ENCODE measurements at regions not wholly inside any gene's neighbourhood (a gene's known extent, or its start where the extent isn't known, plus 50 kb on each side); places are given as distances from the start of the nearest gene placed in this dataset.

DNA sequence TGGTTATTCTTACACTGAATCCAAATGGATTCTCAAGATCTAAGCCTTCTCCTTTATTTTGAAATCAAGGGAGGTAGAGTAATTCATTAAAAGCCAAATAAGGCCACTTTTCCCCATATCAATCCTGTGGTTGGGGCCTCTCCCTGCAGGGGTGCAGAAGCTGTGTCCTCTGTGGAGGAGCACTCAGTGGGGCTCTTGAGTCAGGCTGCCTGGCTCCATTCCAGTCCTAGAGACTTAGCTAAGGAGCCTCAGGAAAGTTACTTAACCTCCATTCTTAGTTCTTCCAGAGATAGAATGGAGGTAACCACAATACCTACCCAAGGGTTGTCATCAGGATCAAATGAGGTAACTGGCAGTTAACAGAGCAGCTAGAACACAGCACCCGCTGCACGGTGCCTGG is 564.3 kb downstream of the CMPK2 start:
- no peak for DNase-seq

DNA sequence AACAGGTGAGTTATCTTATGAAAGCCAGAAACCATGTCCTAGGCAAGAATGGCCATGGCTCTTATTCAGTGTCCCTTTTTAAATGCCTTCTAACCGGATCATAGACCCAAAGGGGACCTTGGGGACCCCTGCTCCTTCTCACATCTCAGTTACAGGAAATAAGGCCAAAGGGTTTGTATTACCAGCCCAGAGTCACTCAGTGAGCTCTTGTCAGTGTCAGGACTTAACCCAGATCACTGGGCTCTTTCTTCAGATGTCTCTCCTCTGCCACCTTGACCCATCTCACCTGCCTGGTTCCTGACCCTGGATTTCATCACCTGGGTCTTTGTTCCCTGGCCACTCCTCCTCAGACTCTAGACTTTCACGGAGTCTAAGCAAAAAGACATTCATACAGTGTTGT is 556.7 kb downstream of the CMPK2 start:
- no peak for DNase-seq

DNA sequence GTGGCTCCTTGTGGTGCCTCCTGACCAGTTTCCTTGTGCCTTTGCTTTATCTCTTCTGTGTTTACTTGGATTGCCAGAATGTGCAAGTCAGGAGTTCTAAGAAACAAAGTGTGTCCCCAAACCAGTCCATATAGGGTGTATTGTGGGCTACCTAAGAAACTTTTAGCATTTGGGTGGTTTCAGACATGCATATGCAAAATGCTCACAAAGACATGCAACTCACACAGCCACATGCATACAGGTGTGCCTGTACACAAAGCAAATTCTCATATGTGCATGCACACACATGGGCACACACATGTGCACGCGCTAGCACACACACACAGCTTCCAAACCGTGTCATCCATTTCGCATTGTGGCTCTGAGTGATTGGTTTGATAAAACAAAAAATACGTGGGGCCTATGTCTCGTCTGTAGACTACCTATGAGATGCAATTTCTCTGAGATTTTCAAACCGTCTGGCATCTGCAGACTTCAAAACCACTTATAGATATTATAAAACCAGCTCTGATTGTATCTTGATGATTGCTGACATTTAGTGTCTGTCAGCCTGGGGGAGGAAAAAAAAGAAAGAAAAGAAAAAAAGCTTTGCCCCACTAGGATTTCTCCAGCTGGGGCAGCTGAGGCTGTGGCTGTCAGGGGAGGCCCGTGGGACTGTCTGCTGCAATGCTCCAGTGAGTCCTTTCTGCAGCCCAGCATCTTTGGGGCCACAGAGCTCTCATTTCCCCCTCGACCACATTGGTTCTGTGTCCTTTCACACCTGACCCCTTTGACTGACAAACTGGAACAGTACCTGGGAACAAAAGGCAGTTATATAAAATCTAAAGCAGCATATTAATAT is 556.1 kb downstream of the CMPK2 start:
- no peak for DNase-seq

GRCh38 chr2:6310256-6311215 is 555.2 kb downstream of the CMPK2 start:
- no peak for DNase-seq

DNA sequence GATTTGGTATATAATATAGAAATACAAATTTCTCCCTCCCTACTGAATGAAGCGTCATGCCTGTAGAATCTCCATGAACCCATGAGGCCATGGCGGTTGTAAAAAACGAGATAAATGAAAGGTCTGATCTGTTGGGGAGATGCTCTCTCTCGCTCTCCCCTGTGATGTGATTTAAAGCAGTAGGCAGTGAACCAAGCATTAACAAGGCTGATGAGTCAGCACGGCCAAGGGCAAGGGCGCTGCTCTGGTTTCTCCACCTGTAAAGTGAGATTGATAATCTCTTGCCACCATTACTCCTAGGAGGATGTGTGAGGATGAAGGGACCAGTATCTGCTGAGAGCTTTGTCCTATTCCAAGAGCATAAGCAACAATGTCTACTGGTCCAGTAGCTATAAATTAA is 553.3 kb downstream of the CMPK2 start:
- no peak for DNase-seq

GRCh38 chr2:6314218-6314960 is 551.3 kb downstream of the CMPK2 start:
- DNase-seq = no peak

- no peak for DNase-seq
Observed at GRCh38 chr2:6325616-6326015, 540.1 kb downstream of the CMPK2 start.

DNA sequence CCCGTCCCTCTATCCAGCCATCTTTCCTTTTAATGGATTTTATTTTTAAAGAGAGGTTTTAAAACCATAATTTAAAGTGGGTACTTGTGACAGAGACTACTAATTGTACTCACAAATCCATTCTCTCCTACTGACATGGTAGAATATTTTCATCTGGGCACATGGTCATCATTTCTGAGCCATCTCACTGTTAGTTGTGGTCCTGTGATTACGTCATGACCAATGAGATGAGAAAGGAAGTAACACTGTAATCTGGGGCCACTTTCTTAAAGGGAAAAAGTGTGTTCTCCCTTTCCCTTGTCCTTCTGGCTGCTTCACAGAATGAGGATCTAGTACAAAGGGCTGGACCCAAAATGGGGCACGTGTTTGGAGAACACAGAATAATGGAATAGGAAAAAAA is 538.7 kb downstream of the CMPK2 start:
- no peak for DNase-seq

- DNase-seq = no peak
Observed at GRCh38 chr2:6336752-6337471, 528.8 kb downstream of the CMPK2 start.

- no peak for DNase-seq
Observed at GRCh38 chr2:6337472-6337820, 528.3 kb downstream of the CMPK2 start.

- no peak for DNase-seq
Observed at GRCh38 chr2:6341588-6342129, 524.0 kb downstream of the CMPK2 start.

DNA sequence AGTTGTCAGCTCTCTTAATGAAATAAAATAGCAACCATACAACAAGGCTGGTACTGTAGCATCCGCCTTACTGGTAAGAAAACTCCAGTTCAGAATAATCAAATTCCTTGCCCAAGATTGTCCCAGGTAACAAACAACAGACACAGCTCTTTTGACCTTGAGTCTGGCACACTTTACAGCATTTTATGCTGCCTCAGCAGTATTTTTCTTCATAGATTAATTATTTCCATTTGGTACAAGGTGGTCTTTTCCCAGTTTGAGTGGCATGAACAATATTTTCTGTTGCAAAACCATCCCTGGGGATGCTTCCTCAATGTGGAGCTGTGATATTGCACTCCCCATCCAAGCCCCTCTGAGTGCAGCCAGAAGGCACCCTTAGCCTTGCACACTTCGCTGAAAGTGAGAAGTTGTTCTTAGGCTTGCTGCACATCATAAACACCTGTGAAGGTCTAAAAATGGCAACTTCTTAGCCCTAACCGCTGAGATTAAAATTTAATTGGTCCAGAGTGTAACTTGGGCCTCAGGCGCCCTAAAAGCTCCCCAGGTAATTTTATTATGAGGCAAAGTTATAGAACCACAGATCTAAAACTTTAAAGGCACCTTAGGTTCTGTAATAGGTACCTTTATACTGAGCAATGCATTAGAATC is 523.3 kb downstream of the CMPK2 start:
- DNase-seq = no peak

GRCh38 chr2:6343076-6343475 is 522.6 kb downstream of the CMPK2 start:
- DNase-seq = no peak

DNA sequence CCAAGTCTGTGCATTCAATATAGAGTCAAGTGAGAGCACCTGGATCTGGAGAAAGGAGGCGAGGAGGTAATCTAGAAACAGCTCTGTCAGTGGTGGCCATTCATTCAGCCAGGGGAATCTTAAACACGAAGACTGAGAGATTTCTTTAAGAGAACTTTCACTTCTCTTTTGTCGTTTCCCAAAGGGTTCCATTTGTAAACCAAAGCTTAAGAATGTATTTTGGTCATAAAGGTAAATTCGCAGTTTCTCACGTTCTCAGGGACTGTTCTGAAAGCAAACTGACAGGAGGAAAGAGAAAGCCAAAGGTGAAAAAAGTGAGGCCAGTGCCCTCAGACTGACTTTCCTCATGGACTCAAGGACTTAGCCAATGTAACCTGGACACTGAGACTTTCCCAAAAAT is 513.5 kb downstream of the CMPK2 start:
- DNase-seq = no peak

DNA sequence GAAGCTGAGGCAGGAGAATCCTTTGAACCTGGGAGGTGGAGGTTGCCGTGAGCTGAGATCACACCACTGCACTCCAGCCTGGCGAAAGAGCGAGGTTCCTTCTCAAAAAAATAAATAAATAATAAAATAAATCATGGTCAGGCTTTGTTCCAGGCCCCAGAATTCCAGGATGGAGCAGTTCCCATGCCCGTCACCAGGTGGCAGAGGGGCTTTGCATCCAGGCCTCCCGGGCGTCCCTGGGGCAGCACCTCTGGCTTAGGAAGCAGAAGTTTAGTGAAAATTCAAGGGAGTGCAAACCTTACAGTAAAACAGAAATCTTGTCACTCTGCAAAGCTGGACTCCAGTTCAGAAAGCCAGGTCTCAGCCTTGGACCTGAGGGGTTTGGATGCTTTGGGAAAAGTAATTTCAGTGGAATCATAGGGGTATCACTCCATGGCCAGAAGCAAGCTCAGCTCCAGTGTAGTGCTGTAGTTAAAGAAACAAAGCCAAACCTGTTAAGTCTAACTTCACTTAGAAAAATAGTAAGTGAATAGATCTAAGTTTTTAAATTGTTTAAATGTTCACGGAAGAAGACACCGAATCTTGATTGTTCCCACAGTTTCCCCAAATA is 512.7 kb downstream of the CMPK2 start:
- DNase-seq = no peak

DNA sequence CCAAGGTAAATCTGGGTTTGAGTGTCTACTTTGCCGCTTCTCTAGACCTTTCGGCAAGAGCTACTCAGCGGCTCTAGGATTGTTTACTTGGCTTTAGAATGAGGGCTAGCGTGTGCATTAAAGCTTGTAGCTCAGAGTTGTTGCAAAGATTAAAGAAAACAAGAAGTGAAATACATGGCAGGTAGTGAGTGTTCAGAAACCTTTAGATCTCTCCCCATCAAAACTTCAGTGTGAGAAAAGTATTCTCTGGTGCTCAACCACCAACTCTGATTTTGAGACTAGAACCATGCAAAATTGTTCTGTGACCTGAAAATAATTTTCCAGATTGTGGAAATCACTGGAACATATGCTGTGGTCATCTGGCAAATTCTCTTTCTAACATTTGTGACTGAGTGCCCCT is 512.0 kb downstream of the CMPK2 start:
- DNase-seq = no peak

- no peak for DNase-seq
Observed at GRCh38 chr2:6354546-6354945, 511.2 kb downstream of the CMPK2 start.

- no peak for DNase-seq
Observed at GRCh38 chr2:6355886-6356761, 509.6 kb downstream of the CMPK2 start.

- DNase-seq = no peak
Observed at GRCh38 chr2:6358546-6358945, 507.2 kb downstream of the CMPK2 start.

GRCh38 chr2:6358985-6359384 is 506.7 kb downstream of the CMPK2 start:
- DNase-seq = no peak
